ENCODE measurements at regions not wholly inside any gene's neighbourhood (a gene's known extent, or its start where the extent isn't known, plus 50 kb on each side); places are given as distances from the start of the nearest gene placed in this dataset.

- TF ChIP-seq CTCF (IDR thresholded peaks at IDR 0.05) (no peak), POLR2A (IDR thresholded peaks at IDR 0.05) (no peak)
Observed at GRCh38 chr4:19256823-19257222, 994.9 kb upstream of the SLIT2 start.
